A673 (cell line): ENCODE measurements at regions not wholly inside any gene's neighbourhood (a gene's known extent, or its start where the extent isn't known, plus 50 kb on each side); places are given as distances from the start of the nearest gene placed in this dataset.

Source experiments
- CTCF ChIP-seq: fragments of 300-800, 200-600 bp; sonication (generic); conservative IDR thresholded peaks from 2 replicates; pipeline ENCODE4 v1.5.1; 2017; ENCODE audit warnings: low read depth, mild to moderate bottlenecking, antibody characterized with exemption, low read length, moderate library complexity, mixed read lengths
- EZH2 ChIP-seq: fragments of 200-600 bp; sonication (generic); IDR thresholded peaks from 2 replicates; pipeline ENCODE4 v1.6.1; 2017; ENCODE audit warnings: borderline replicate concordance, low read depth, mild to moderate bottlenecking, mixed read lengths, antibody characterized with exemption, low read length; ENCODE audit not compliant: poor library complexity, severe bottlenecking

GRCh38 chr4:137955595-137955994, 286.6 kb downstream of the SLC7A11 start:
- TF ChIP-seq CTCF (no peak), EZH2 (no peak)
